HG03066 (cell line): ENCODE measurements at regions not wholly inside any gene's neighbourhood (a gene's known extent, or its start where the extent isn't known, plus 50 kb on each side); places are given as distances from the start of the nearest gene placed in this dataset.
A peak's percentile ranks its signal among the peaks of the same experiment; 100 is the strongest.

Source experiments
- ATAC-seq: cut with Tn5 transposase; IDR thresholded peaks from one replicate; pipeline ENCODE4 v1.9.1; 2021; ENCODE audit warnings: low read depth; ENCODE audit not compliant: unreplicated experiment

GRCh38 chr18:33871363-33872025 is 293.5 kb downstream of the ASXL3 start:
- no peak for ATAC-seq

GRCh38 chr18:33870059-33870458 is 292.0 kb downstream of the ASXL3 start:
- no peak for ATAC-seq

- ATAC-seq = no peak
Observed at GRCh38 chr18:33866386-33866785, 288.4 kb downstream of the ASXL3 start.

GRCh38 chr18:33863912-33864311 is 285.9 kb downstream of the ASXL3 start:
- no peak for ATAC-seq

- ATAC-seq = no peak
Observed at GRCh38 chr18:33854827-33855139, 276.8 kb downstream of the ASXL3 start.

- no peak for ATAC-seq
Observed at GRCh38 chr18:33854086-33854826, 276.2 kb downstream of the ASXL3 start.

GRCh38 chr18:33853187-33853586 is 275.2 kb downstream of the ASXL3 start:
- ATAC-seq = no peak

- no peak for ATAC-seq
Observed at GRCh38 chr18:33851546-33852078, 273.6 kb downstream of the ASXL3 start.

- ATAC-seq = no peak
Observed at GRCh38 chr18:33849731-33850130, 271.7 kb downstream of the ASXL3 start.

- no peak for ATAC-seq
Observed at GRCh38 chr18:33844232-33844631, 266.2 kb downstream of the ASXL3 start.

- ATAC-seq = no peak
Observed at GRCh38 chr18:33841221-33841967, 263.4 kb downstream of the ASXL3 start.

- no peak for ATAC-seq
Observed at GRCh38 chr18:33840212-33840593, 262.2 kb downstream of the ASXL3 start.

- ATAC-seq = peak; percentile 70
Observed at GRCh38 chr18:33839452-33840211, 261.6 kb downstream of the ASXL3 start.

- no peak for ATAC-seq
Observed at GRCh38 chr18:33838054-33838453, 260.0 kb downstream of the ASXL3 start.

- no peak for ATAC-seq
Observed at GRCh38 chr18:33837191-33837590, 259.2 kb downstream of the ASXL3 start.

GRCh38 chr18:33836564-33836963 is 258.5 kb downstream of the ASXL3 start:
- ATAC-seq = no peak

GRCh38 chr18:33835419-33835818 is 257.4 kb downstream of the ASXL3 start:
- ATAC-seq = no peak

GRCh38 chr18:33833842-33834241 is 255.8 kb downstream of the ASXL3 start:
- no peak for ATAC-seq

- no peak for ATAC-seq
Observed at GRCh38 chr18:33831424-33831823, 253.4 kb downstream of the ASXL3 start.

GRCh38 chr18:33830213-33830612 is 252.2 kb downstream of the ASXL3 start:
- ATAC-seq = no peak

GRCh38 chr18:33828949-33829348 is 250.9 kb downstream of the ASXL3 start:
- no peak for ATAC-seq
